ENCODE measurements at regions not wholly inside any gene's neighbourhood (a gene's known extent, or its start where the extent isn't known, plus 50 kb on each side); places are given as distances from the start of the nearest gene placed in this dataset.

- intact Hi-C loops (cut with DNase I): no loop called here
- DNase-seq: no peak
- WGBS, 2 donors: 65 to 75% methylated on average over 5 of the region's 5 CpGs
Measured at GRCh38 chr4:56181140-56181953, 205.9 kb downstream of the AASDH start.

GRCh38 chr4:56169061-56169460 lies 218.2 kb downstream of the AASDH start:
- TF ChIP-seq CTCF (IDR thresholded peaks at IDR 0.05): no peak
- Histone ChIP-seq H3K27ac (no peak overlapping the region), H3K36me3 (no peaks in the 10 kb centered on the region), H3K4me1 (no peaks in the 10 kb centered on the region), H3K9me3 (no peaks in the 10 kb centered on the region), H3K27me3 (no peaks in the 10 kb centered on the region), H3K4me3 (no peak overlapping the region)
- DNase-seq (no peak), FAIRE-seq (no peak), ATAC-seq (no peak)
- intact Hi-C loops (cut with DNase I): no loop called here
- 49 to 78% methylated on average over 2 of the region's 2 CpGs for WGBS, 2 donors

More at GRCh38 chr4:56181140-56181953, 205.9 kb downstream of the AASDH start:
- H3K4me3 ChIP-seq: no peak overlapping the region
- no peaks in the 10 kb centered on the region for H3K9me3 ChIP-seq
- no peaks in the 10 kb centered on the region for H3K4me1 ChIP-seq
- H3K36me3 ChIP-seq: no peaks in the 10 kb centered on the region
- FAIRE-seq (no peak), ATAC-seq (no peak)
- no peak for TF ChIP-seq CTCF (IDR thresholded peaks at IDR 0.05)
- no peaks in the 10 kb centered on the region for H3K27me3 ChIP-seq
- H3K27ac ChIP-seq: no peak overlapping the region

- H3K27me3 ChIP-seq: no peaks in the 10 kb centered on the region
- intact Hi-C loops (cut with DNase I): no loop called here
- no peak for TF ChIP-seq CTCF (IDR thresholded peaks at IDR 0.05)
- FAIRE-seq (no peak), ATAC-seq (no peak), DNase-seq (no peak)
- no peak overlapping the region for H3K27ac ChIP-seq
- H3K9me3 ChIP-seq: no peaks in the 10 kb centered on the region
- no peaks in the 10 kb centered on the region for H3K4me1 ChIP-seq
- H3K4me3 ChIP-seq: no peak overlapping the region
- WGBS, 2 donors: 32 to 38% methylated on average over 3 of the region's 3 CpGs
- H3K36me3 ChIP-seq: no peaks in the 10 kb centered on the region
Measured at GRCh38 chr4:56164907-56165306, 216.2 kb downstream of the CEP135 start.

GRCh38 chr4:56160636-56161035 lies 211.9 kb downstream of the CEP135 start:
- no peak for TF ChIP-seq CTCF (IDR thresholded peaks at IDR 0.05)
- Histone ChIP-seq H3K4me3 (no peak overlapping the region), H3K9me3 (no peaks in the 10 kb centered on the region), H3K27me3 (no peaks in the 10 kb centered on the region), H3K36me3 (no peaks in the 10 kb centered on the region), H3K4me1 (no peaks in the 10 kb centered on the region), H3K27ac (no peak overlapping the region)
- WGBS, 2 donors: 36 to 55% methylated on average over 6 of the region's 6 CpGs
- no peak for DNase-seq
- no peak for ATAC-seq
- intact Hi-C loops (cut with DNase I): no loop called here
- no peak for FAIRE-seq

GRCh38 chr4:56158483-56158882 lies 209.7 kb downstream of the CEP135 start:
- TF ChIP-seq CTCF (IDR thresholded peaks at IDR 0.05): no peak
- Histone ChIP-seq H3K27ac (no peak overlapping the region), H3K36me3 (no peaks in the 10 kb centered on the region), H3K4me3 (no peak overlapping the region), H3K9me3 (no peaks in the 10 kb centered on the region), H3K27me3 (no peaks in the 10 kb centered on the region), H3K4me1 (no peaks in the 10 kb centered on the region)
- WGBS, 2 donors: 27 to 31% methylated on average over 5 of the region's 5 CpGs
- ATAC-seq (no peak), FAIRE-seq (no peak), DNase-seq (no peak)
- intact Hi-C loops (cut with DNase I): no loop called here

All from pancreas (tissue), 10 donors.